ENCODE measurements at regions not wholly inside any gene's neighbourhood (a gene's known extent, or its start where the extent isn't known, plus 50 kb on each side); places are given as distances from the start of the nearest gene placed in this dataset.
"Not testable (repeated sequence)": the region's sequence is repeated elsewhere in the genome, so short reads cannot be mapped to it uniquely, and the experiment has no call there.

GRCh38 chr10:114722136-114722535, 64.1 kb upstream of the ABLIM1 start:
- H4K8ac ChIP-seq (ENCODE audit: extremely low read depth, insufficient read depth, low read length); H3K4ac ChIP-seq (replicated peaks; ENCODE audit: insufficient read length, low read depth, low read length); H2BK120ac ChIP-seq (replicated peaks; ENCODE audit: low read depth, low read length); H3K9me3 ChIP-seq (ENCODE audit: insufficient read depth in 2 of 2, low read depth in 1 of 2, low read length in 1 of 2); H3K4me1 ChIP-seq (replicated peaks in 1 of 4; ENCODE audit: control insufficient read depth in 3 of 4, insufficient read depth in 4 of 4, low read length in 3 of 4); H3K4me2 ChIP-seq (ENCODE audit: insufficient read depth in 1 of 2, low read depth in 2 of 2, low read length in 2 of 2); H2AFZ ChIP-seq (ENCODE audit: low read length); H2BK20ac ChIP-seq (ENCODE audit: low read length); H3K36me3 ChIP-seq (ENCODE audit: control insufficient read depth in 2 of 4, insufficient read depth in 4 of 4, low read length in 3 of 4); H3K14ac ChIP-seq (ENCODE audit: insufficient read length); H2AK5ac ChIP-seq (ENCODE audit: low read depth, low read length); H2BK15ac ChIP-seq (ENCODE audit: low read length); H3K79me2 ChIP-seq (ENCODE audit: control insufficient read depth in 1 of 2, insufficient read depth in 2 of 2, low read length in 2 of 2); H3K79me1 ChIP-seq (ENCODE audit: low read depth, low read length); POLR2A ChIA-PET (ENCODE audit: partially characterized antibody); H2BK5ac ChIP-seq (ENCODE audit: low read depth, low read length); H4K20me1 ChIP-seq (replicated peaks in 1 of 2; ENCODE audit: control insufficient read depth in 1 of 2, insufficient read depth in 2 of 2, low read length in 2 of 2); H2BK12ac ChIP-seq (ENCODE audit: low read depth, low read length); H3K23me2 ChIP-seq (ENCODE audit: low read depth, low read length); H4K5ac ChIP-seq (ENCODE audit: insufficient read length, low read depth, low read length); H3K56ac ChIP-seq (replicated peaks; ENCODE audit: insufficient read length, low read depth, low read length); H4K91ac ChIP-seq (replicated peaks; ENCODE audit: insufficient read length, low read length); H3K4me3 ChIP-seq (ENCODE audit: extremely low read depth in 1 of 4, insufficient read depth in 2 of 4, low read depth in 3 of 4, low read length in 4 of 4); H3K18ac ChIP-seq (ENCODE audit: extremely low read depth, low read length); H3K27ac ChIP-seq (ENCODE audit: low read depth, low read length); H3K9ac ChIP-seq (replicated peaks in 1 of 4; ENCODE audit: extremely low read depth in 1 of 4, low read depth in 3 of 4, low read length in 3 of 4); H3K23ac ChIP-seq (ENCODE audit: insufficient read length); FAIRE-seq; DNase-seq (ENCODE audit: low read depth in 1 of 2, low spot score in 2 of 2); H3K27me3 ChIP-seq (replicated peaks in 1 of 4; ENCODE audit: control insufficient read depth in 3 of 4, extremely low read depth in 1 of 4, insufficient read depth in 3 of 4, low read length in 3 of 4): not testable (repeated sequence)
- CTCF ChIA-PET (ENCODE audit: partially characterized antibody) = interaction anchor here (1.3 to 1.6 kb wide), 4 partner anchors 27 to 169 kb away, joined by 3 to 7 read pairs (median 5); no protein-coding TSS in a partner anchor
- WGBS, 2 experiments (ENCODE audit: extremely low coverage in 1 of 2, insufficient coverage in 1 of 2, insufficient read length in 1 of 2, insufficient replicate concordance in 2 of 2, low coverage in 1 of 2, low lambda C conversion rate in 2 of 2, missing lambda C conversion rate in 1 of 2) = 69% methylated on average over 3 of the region's 3 CpGs; no CpG with 5 or more reads in 1 of the 2 experiments
